ENCODE measurements at regions not wholly inside any gene's neighbourhood (a gene's known extent, or its start where the extent isn't known, plus 50 kb on each side); places are given as distances from the start of the nearest gene placed in this dataset.

DNA sequence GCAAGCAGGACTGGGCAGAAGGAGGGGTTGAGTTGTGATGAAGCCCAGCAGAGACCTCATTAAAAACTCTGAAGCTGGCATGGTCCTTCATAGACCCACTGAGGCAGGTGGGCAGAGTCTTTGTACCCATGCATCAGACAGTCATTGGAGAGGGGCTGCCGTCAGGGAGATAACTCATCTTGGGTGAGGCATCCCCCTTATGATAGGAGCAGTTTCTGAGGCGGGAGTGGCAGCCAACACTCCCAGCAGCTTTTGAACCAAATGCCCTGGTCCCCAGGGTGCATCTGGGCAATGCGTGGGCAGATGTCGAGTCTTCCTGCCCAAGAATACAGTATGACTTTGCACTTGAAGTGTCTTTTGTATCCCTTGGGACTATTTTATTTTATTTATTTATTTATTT is 68.1 kb downstream of the HTR5A start:
- intact Hi-C loops (cut with DNase I, micrococcal nuclease), result no loop called here
- H3K27me3 Mint-ChIP-seq, result peaks cover 22% of the 10 kb centered on the region
- H3K9me3 Mint-ChIP-seq (ENCODE audit: low read depth), result no peaks in the 10 kb centered on the region
- no peak overlapping the region for H3K27ac Mint-ChIP-seq
- ChIA-PET POLR2A (no interaction called here), CTCF (no interaction called here)
- no peak for ATAC-seq
- no peaks in the 10 kb centered on the region for H3K36me3 Mint-ChIP-seq (ENCODE audit: low read depth)
- no peak overlapping the region for H3K4me3 Mint-ChIP-seq
- H3K4me1 Mint-ChIP-seq, result no peaks in the 10 kb centered on the region
- no peak for DNase-seq

DNA sequence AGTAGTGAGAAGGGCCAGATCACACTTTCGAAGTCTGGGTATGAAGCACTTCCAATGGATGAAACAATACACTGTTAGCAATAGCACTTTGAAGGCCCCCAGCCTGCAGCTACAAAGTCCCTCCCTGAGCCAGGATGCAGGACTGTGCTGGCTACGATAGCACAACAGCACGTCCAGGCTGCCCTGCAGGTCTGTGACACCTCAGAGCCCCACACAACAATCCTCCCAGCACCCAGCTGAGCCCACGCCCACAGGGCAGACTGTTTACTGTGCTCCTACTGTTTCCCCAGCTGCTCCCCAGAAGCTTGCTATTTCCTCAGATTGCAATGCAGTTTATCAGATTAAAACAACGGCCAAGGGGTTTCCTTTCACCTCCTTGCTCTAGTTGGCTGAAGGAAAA is 71.4 kb downstream of the HTR5A start:
- ChIA-PET CTCF (no interaction called here), POLR2A (no interaction called here)
- H3K27me3 Mint-ChIP-seq, result peaks cover 25% of the 10 kb centered on the region
- intact Hi-C loops (cut with DNase I, micrococcal nuclease), result no loop called here
- ATAC-seq (no peak), DNase-seq (no peak)
- H3K9me3 Mint-ChIP-seq (ENCODE audit: low read depth), result no peaks in the 10 kb centered on the region
- no peaks in the 10 kb centered on the region for H3K36me3 Mint-ChIP-seq (ENCODE audit: low read depth)
- H3K27ac Mint-ChIP-seq, result no peak overlapping the region
- H3K4me3 Mint-ChIP-seq, result no peak overlapping the region
- no peaks in the 10 kb centered on the region for H3K4me1 Mint-ChIP-seq

DNA sequence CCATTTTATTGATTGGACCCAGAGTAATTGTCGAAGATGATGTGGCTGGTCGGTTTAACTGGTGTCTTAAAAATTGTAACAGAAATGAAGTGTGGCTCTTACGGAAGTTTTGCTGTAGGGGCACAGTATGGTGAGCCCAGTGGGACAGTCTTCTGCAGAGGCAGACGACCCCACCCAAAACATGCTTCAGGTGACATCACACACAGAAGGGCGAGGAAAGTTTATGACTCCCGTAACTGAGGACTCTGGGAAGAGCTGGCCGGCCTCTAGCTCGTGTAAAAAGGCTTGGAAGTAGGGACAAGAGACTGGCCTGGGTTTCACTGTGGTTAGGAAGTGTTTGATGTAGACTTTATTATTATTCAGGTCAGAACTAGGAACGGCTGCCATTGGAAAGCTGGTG is 73.3 kb downstream of the HTR5A start:
- CTCF ChIA-PET, result no interaction called here
- intact Hi-C loops (cut with DNase I, micrococcal nuclease), result no loop called here
- DNase-seq (no peak), ATAC-seq (no peak)
- Mint-ChIP-seq H3K36me3 (ENCODE audit: low read depth) (no peaks in the 10 kb centered on the region), H3K4me3 (no peak overlapping the region), H3K27ac (no peak overlapping the region), H3K9me3 (ENCODE audit: low read depth) (no peaks in the 10 kb centered on the region), H3K4me1 (peaks cover 4% of the 10 kb centered on the region), H3K27me3 (peaks cover 21% of the 10 kb centered on the region)
- POLR2A ChIA-PET, result no interaction called here

DNA sequence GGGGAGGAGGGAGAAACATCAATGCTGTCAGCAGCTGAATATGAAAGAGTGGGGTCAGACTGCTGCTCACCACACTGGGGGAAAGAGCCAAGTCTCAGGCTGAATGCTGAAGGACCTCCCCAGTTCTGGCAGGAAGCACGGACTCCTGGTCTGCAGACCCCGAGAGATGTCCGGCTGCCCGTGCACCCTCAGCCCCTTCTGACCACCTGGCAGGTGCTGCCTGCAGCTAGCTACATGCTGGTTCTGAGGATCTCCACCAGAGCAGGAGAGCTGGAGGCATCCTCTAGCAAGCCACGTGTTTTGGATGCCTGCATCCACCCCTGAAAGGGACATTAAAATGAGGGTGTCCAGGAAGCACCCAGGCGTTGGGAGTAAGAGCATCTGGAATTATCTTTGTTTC is 74.2 kb downstream of the HTR5A start:
- Mint-ChIP-seq H3K4me1 (peaks cover 4% of the 10 kb centered on the region), H3K36me3 (ENCODE audit: low read depth) (no peaks in the 10 kb centered on the region), H3K27ac (no peak overlapping the region), H3K27me3 (peaks cover 16% of the 10 kb centered on the region), H3K9me3 (ENCODE audit: low read depth) (no peaks in the 10 kb centered on the region), H3K4me3 (no peak overlapping the region)
- ATAC-seq, result no peak
- intact Hi-C loops (cut with DNase I, micrococcal nuclease), result no loop called here
- POLR2A ChIA-PET, result no interaction called here
- DNase-seq, result no peak
- CTCF ChIA-PET, result no interaction called here

DNA sequence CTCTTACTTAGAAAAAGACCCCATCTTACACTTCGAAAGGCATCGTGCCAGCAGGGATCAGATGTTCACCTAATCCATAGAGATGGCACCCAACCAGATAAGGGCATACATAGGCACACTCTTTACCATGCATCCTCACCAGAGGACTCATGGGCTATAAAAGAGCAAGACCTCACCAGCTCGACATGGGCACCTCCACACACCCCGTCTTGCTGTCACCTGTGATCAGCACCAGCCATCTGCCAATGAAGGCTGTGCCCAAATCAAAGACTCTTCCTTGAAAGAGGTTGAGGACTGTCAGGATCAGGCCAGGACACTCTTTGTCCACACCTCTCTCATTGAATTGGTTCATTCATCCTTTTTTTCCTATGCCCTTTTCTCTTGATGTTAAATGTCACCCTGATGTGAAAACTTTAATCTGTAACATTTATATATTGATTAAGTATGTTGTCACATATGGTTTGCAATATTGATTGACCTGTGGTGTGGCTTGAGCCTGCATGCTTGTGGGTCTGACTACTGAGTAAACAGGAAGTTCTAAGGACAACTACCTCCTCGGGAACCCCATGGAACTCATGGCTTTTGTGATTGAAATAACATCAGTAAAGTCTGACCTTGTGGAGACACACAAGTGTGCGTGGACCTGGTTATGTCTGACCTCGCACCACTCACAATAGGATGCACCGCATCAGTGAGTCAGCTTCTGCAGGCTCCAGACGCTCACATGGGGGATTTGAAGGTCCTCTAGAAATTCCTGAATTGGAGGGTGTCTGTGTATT is 75.5 kb downstream of the HTR5A start:
- ChIA-PET CTCF (no interaction called here), POLR2A (no interaction called here)
- Mint-ChIP-seq H3K36me3 (ENCODE audit: low read depth) (no peaks in the 10 kb centered on the region), H3K27me3 (peaks cover 12% of the 10 kb centered on the region), H3K4me1 (peaks cover 4% of the 10 kb centered on the region), H3K9me3 (ENCODE audit: low read depth) (peaks cover 2% of the 10 kb centered on the region), H3K27ac (no peak overlapping the region), H3K4me3 (no peak overlapping the region)
- ATAC-seq (no peak), DNase-seq (no peak)
- intact Hi-C loops (cut with DNase I, micrococcal nuclease), result no loop called here

DNA sequence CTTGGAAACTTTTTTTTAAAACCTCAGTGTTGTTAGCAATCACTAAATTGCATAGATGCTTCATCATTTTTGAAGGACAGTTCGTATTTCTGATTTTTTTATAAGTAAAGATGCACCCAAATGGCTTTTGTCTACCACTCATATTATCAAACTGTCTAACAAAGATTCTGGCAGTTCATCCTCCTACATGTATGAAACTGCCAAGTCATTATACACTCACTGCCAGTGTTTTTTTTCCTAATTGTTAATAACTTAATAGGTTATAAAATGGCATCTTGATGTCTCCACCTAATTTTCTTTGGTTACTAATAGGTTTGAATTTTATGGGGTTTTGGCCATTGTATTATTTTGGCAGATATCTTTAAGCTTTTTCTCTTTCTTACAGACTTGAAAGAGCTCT is 77.0 kb downstream of the HTR5A start:
- Mint-ChIP-seq H3K36me3 (ENCODE audit: low read depth) (no peaks in the 10 kb centered on the region), H3K27me3 (peaks cover 4% of the 10 kb centered on the region), H3K4me1 (peaks cover 4% of the 10 kb centered on the region), H3K9me3 (ENCODE audit: low read depth) (peaks cover 8% of the 10 kb centered on the region), H3K27ac (no peak overlapping the region), H3K4me3 (no peak overlapping the region)
- intact Hi-C loops (cut with DNase I, micrococcal nuclease), result no loop called here
- DNase-seq (no peak), ATAC-seq (no peak)
- POLR2A ChIA-PET, result no interaction called here
- CTCF ChIA-PET, result interaction anchor here (0.6 kb wide), 1 partner anchor 145 kb away, joined by 4 read pairs; no protein-coding TSS in a partner anchor

DNA sequence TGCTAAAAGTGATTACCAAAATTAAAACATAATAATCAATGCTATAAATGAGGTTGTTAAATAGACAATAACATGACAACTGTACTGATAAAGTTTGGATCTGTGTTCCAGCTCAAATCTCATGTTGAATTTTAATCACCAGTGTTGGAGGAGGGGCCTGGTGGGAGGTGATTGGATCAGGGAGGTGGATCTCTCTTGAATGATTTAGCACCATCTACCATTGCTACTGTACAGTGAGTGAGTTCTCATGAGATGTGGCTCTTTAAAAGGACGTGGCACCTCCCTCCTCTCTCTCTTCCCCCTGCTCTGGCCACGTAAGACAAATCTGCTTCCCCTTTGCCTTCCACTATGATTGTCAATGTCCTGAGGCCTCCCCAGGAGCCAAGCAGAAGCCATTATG is 77.5 kb downstream of the HTR5A start:
- Mint-ChIP-seq H3K4me3 (no peak overlapping the region), H3K27ac (no peak overlapping the region), H3K4me1 (peaks cover 4% of the 10 kb centered on the region), H3K36me3 (ENCODE audit: low read depth) (no peaks in the 10 kb centered on the region), H3K9me3 (ENCODE audit: low read depth) (peaks cover 8% of the 10 kb centered on the region), H3K27me3 (peaks cover 4% of the 10 kb centered on the region)
- intact Hi-C loops (cut with DNase I, micrococcal nuclease), result no loop called here
- CTCF ChIA-PET, result no interaction called here
- DNase-seq (no peak), ATAC-seq (no peak)
- POLR2A ChIA-PET, result no interaction called here

DNA sequence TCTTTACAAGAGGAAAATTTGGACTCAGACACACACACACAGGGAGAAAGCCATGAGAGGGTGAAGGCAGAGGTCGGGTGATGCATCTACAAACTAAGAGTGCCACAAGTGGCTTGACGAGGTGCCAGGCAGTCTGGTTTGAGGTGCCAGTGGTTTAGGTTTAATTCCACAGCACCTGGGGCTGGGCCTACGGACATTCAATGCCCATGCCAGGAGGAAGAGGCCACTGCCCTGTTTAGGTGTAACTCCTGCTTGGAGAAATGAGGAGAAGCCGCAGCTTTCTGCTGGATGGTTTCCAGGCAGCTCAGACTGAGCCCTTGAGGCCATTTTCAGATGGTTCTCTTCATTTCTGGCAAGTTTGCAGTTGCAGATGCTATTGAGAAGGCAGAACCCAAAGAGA is 83.6 kb downstream of the HTR5A start:
- no peak for DNase-seq
- no peak overlapping the region for H3K4me3 Mint-ChIP-seq
- H3K27me3 Mint-ChIP-seq, result peaks cover 13% of the 10 kb centered on the region
- ChIA-PET CTCF (no interaction called here), POLR2A (no interaction called here)
- intact Hi-C loops (cut with DNase I, micrococcal nuclease), result no loop called here
- no peak for ATAC-seq
- peaks cover 8% of the 10 kb centered on the region for H3K9me3 Mint-ChIP-seq (ENCODE audit: low read depth)
- H3K36me3 Mint-ChIP-seq (ENCODE audit: low read depth), result no peaks in the 10 kb centered on the region
- no peaks in the 10 kb centered on the region for H3K4me1 Mint-ChIP-seq
- no peak overlapping the region for H3K27ac Mint-ChIP-seq

DNA sequence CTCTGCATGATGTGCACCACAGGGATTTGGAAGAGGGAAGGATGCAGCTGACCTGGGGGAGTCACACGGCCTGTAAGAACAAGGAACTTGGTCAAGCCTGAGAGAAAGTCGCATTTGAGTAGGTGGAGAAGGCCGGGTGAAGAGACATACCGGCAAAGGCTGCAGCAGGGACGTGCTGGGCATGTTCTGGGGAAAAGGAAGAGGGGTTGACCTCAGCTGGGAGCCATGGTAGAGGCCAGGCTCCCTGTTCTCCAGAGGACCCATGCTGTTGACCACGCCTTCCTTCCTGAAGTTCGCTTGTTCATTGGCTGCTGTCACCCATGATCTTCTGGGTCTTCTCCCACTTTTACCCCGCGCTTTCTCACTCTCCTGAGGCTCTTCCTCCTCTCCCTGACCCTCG is 84.5 kb downstream of the HTR5A start:
- H3K9me3 Mint-ChIP-seq (ENCODE audit: low read depth), result peaks cover 8% of the 10 kb centered on the region
- intact Hi-C loops (cut with DNase I, micrococcal nuclease), result no loop called here
- ATAC-seq, result no peak
- ChIA-PET CTCF (interaction anchor here (0.8 kb wide), 1 partner anchor 12 kb away, joined by 3 read pairs; no protein-coding TSS in a partner anchor), POLR2A (no interaction called here)
- H3K27me3 Mint-ChIP-seq, result peaks cover 13% of the 10 kb centered on the region
- no peaks in the 10 kb centered on the region for H3K4me1 Mint-ChIP-seq
- DNase-seq, result no peak
- H3K27ac Mint-ChIP-seq, result no peak overlapping the region
- H3K36me3 Mint-ChIP-seq (ENCODE audit: low read depth), result no peaks in the 10 kb centered on the region
- no peak overlapping the region for H3K4me3 Mint-ChIP-seq

DNA sequence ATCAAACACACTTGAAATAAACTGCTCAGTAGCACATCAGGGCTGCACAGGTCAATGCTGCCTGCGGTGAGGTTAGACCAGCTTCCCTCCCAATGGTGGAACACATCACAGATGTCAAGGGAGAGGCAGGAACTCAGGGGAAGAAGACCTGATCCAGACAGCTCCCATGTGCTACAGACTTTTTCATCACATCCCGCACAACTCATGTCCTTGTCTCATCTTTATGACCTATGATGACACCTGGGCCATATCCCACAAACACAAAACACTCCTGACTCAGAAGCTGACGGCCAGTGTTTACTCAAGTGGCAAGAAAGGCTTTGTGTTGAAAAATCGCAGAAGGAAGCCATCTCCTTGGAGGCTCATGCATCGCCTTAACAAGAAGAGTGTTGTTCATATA is 91.6 kb downstream of the HTR5A start:
- POLR2A ChIA-PET, result no interaction called here
- Mint-ChIP-seq H3K27me3 (peaks cover 13% of the 10 kb centered on the region), H3K4me3 (no peak overlapping the region), H3K4me1 (no peaks in the 10 kb centered on the region), H3K27ac (no peak overlapping the region), H3K9me3 (ENCODE audit: low read depth) (no peaks in the 10 kb centered on the region), H3K36me3 (ENCODE audit: low read depth) (no peaks in the 10 kb centered on the region)
- ATAC-seq (no peak), DNase-seq (no peak)
- intact Hi-C loops (cut with DNase I, micrococcal nuclease), result no loop called here
- CTCF ChIA-PET, result no interaction called here

DNA sequence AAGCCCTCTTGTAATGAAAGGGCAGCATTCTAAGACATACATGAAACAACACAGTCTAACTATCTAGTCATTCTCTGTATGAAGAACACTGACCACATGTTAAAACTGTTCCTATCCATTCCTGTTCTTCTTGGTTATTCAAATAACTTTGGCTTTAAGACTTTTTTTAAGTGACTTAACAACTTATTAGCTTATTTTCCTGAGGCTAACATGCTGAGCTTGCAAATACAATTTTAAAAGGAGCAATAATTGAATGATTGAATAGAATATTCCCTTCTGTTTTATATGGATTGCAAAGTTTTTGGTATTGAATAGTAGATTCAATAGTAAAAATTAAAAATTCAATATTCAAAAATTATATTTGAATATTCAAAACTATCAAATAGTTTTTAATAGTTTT is 92.3 kb downstream of the HTR5A start:
- Mint-ChIP-seq H3K27ac (no peak overlapping the region), H3K27me3 (peaks cover 13% of the 10 kb centered on the region), H3K36me3 (ENCODE audit: low read depth) (no peaks in the 10 kb centered on the region), H3K9me3 (ENCODE audit: low read depth) (no peaks in the 10 kb centered on the region), H3K4me3 (no peak overlapping the region), H3K4me1 (no peaks in the 10 kb centered on the region)
- CTCF ChIA-PET, result interaction anchor here (1.0 kb wide), 1 partner anchor 182 kb away, joined by 3 read pairs; no protein-coding TSS in a partner anchor
- POLR2A ChIA-PET, result no interaction called here
- DNase-seq (no peak), ATAC-seq (no peak)
- intact Hi-C loops (cut with DNase I, micrococcal nuclease), result no loop called here

DNA sequence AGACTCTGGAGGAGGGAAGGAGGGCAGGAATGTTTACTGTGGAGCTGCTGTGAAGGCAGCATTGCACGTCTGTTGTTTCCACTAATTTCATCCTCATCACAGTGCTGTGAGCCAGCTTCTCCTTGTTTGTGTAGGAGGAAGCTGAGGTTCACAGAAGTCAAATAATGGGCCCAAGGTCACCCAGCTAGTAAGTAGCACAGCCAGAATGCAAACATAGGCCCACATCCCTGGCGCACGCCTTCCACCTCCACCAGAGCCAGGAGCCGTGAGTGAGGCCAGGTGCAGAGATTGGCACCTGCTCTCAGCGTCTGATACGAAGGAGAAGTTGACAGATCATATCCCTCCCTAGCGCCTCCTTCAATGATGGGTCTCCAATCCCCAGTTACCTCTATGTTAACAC is 93.6 kb downstream of the HTR5A start:
- CTCF ChIA-PET, result interaction anchor here (1.0 kb wide), 1 partner anchor 181 kb away, joined by 3 read pairs; no protein-coding TSS in a partner anchor
- intact Hi-C loops (cut with DNase I, micrococcal nuclease), result no loop called here
- no peak for DNase-seq

DNA sequence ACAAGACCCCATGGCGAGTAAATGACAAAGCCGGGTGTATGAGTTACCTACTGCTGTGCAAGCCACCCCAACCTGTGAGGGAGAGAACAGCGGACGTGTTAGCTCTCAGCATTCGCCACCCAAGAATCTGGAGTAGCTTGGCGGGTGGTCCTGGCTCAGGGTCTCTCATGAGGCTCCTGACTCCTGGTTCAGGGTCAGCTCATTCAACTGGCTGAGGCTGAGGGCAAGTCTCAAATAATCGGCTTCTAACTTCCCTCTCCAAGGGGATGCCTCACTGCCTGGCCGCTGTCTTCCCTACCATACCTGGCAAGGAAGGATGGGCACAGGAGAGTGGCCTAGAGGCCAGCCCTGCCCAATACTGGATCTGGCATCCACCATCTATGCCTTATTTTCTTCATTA is 94.2 kb downstream of the HTR5A start:
- CTCF ChIA-PET, result no interaction called here
- no peak overlapping the region for H3K4me3 Mint-ChIP-seq
- no peaks in the 10 kb centered on the region for H3K9me3 Mint-ChIP-seq (ENCODE audit: low read depth)
- DNase-seq (no peak), ATAC-seq (no peak)
- no peaks in the 10 kb centered on the region for H3K36me3 Mint-ChIP-seq (ENCODE audit: low read depth)
- H3K27ac Mint-ChIP-seq, result no peak overlapping the region
- POLR2A ChIA-PET, result no interaction called here
- intact Hi-C loops (cut with DNase I, micrococcal nuclease), result no loop called here
- H3K27me3 Mint-ChIP-seq, result peaks cover 13% of the 10 kb centered on the region
- no peaks in the 10 kb centered on the region for H3K4me1 Mint-ChIP-seq

More for the DNA sequence above, 93.6 kb downstream of the HTR5A start:
- H3K27ac Mint-ChIP-seq, result no peak overlapping the region
- H3K36me3 Mint-ChIP-seq (ENCODE audit: low read depth), result no peaks in the 10 kb centered on the region
- H3K27me3 Mint-ChIP-seq, result peaks cover 13% of the 10 kb centered on the region
- no peaks in the 10 kb centered on the region for H3K9me3 Mint-ChIP-seq (ENCODE audit: low read depth)
- no peaks in the 10 kb centered on the region for H3K4me1 Mint-ChIP-seq
- POLR2A ChIA-PET, result no interaction called here
- ATAC-seq, result no peak
- no peak overlapping the region for H3K4me3 Mint-ChIP-seq
